Neural cell (in vitro differentiated cells): ENCODE measurements at regions not wholly inside any gene's neighbourhood (a gene's known extent, or its start where the extent isn't known, plus 50 kb on each side); places are given as distances from the start of the nearest gene placed in this dataset.

Source experiments
- H2AFZ ChIP-seq: fragments of 200-600, 300-800 bp; sonication (generic), shearing (Covaris generic); 2 replicates; pipeline ENCODE4 v1.6.0; 2014; ENCODE audit warnings: low read depth, mild to moderate bottlenecking, antibody characterized with exemption, low read length, moderate library complexity
- H3F3A ChIP-seq: fragments of 200-600 bp; shearing (Covaris generic); 2 replicates; pipeline ENCODE4 v1.6.1; 2016; ENCODE audit warnings: mild to moderate bottlenecking, moderate library complexity, mixed read lengths, antibody characterized with exemption, low read length; ENCODE audit not compliant: insufficient read depth, poor library complexity, severe bottlenecking
- H3K27ac ChIP-seq: fragments of 200-600, 300-800 bp; sonication (generic), shearing (Covaris generic); 2 replicates; pipeline ENCODE4 v1.5.1; 2014; ENCODE audit warnings: mild to moderate bottlenecking, low read length, moderate library complexity
- H3K27me3 ChIP-seq: fragments of 300-800, 200-600 bp; sonication (generic), shearing (Covaris generic); 2 replicates; pipeline ENCODE4 v1.6.0; 2014; ENCODE audit warnings: mild to moderate bottlenecking, low read depth, low read length, moderate library complexity; ENCODE audit not compliant: insufficient read depth
- H3K36me3 ChIP-seq: fragments of 300-800, 200-600 bp; sonication (generic), shearing (Covaris generic); 2 replicates; pipeline ENCODE4 v1.5.1; 2014; ENCODE audit warnings: mild to moderate bottlenecking, antibody characterized with exemption, low read length, moderate library complexity; ENCODE audit not compliant: insufficient read depth
- H3K4me2 ChIP-seq: fragments of 300-800, 200-600 bp; sonication (generic), shearing (Covaris generic); 2 replicates; pipeline ENCODE4 v1.6.0; 2014; ENCODE audit warnings: mild to moderate bottlenecking, low read length
- H3K4me3 ChIP-seq: fragments of 300-800, 200-600 bp; sonication (generic), shearing (Covaris generic); 2 replicates; pipeline ENCODE4 v1.5.1; 2014; ENCODE audit warnings: mild to moderate bottlenecking, low read length, moderate library complexity
- H3K79me2 ChIP-seq: fragments of 200-600 bp; shearing (Covaris generic); replicated peaks from 2 replicates; pipeline ENCODE4 v1.6.0; 2014; ENCODE audit warnings: mild to moderate bottlenecking, low read length, moderate library complexity; ENCODE audit not compliant: insufficient read depth
- H3K9ac ChIP-seq: fragments of 300-800, 200-600 bp; sonication (generic), shearing (Covaris generic); 2 replicates; pipeline ENCODE4 v1.6.1; 2016; ENCODE audit warnings: mild to moderate bottlenecking, low read length, mixed read lengths
- H3K9me2 ChIP-seq: fragments of 200-600 bp; shearing (Covaris generic); 2 replicates; pipeline ENCODE4 v1.6.1; 2016; ENCODE audit warnings: mild to moderate bottlenecking, low read length, mixed read lengths; ENCODE audit not compliant: insufficient read depth
- H3K9me3 ChIP-seq: fragments of 200-600, 300-800 bp; sonication (generic), shearing (Covaris generic); 2 replicates; pipeline ENCODE4 v1.6.1; 2016; ENCODE audit warnings: mild to moderate bottlenecking, mixed run types, low read length, moderate library complexity, mixed read lengths
- H4K20me1 ChIP-seq: fragments of 200-600 bp; shearing (Covaris generic); 2 replicates; pipeline ENCODE4 v1.6.1; 2016; ENCODE audit warnings: mild to moderate bottlenecking, mixed run types; ENCODE audit not compliant: insufficient read depth
- CTCF ChIP-seq: fragments of 450-650 bp; IDR thresholded peaks from 2 replicates; pipeline ENCODE4 v1.5.1; 2014; ENCODE audit warnings: antibody characterized with exemption, mild to moderate bottlenecking, moderate library complexity; ENCODE audit not compliant: poor library complexity, severe bottlenecking
- EP300 ChIP-seq: fragments of 450-650 bp; conservative IDR thresholded peaks from 2 replicates; pipeline ENCODE4 v1.6.1; 2014; ENCODE audit warnings: antibody characterized with exemption, mild to moderate bottlenecking, moderate library complexity; ENCODE audit not compliant: poor library complexity, severe bottlenecking
- EZH2 ChIP-seq: fragments of 200-600, 300-800 bp; shearing (Covaris generic), sonication (generic); IDR thresholded peaks from 2 replicates; pipeline ENCODE4 v1.6.1; 2014; ENCODE audit warnings: antibody characterized with exemption, low read length, borderline replicate concordance, mild to moderate bottlenecking; ENCODE audit not compliant: insufficient read depth, poor library complexity, severe bottlenecking
- MXI1 ChIP-seq: fragments of 450-650 bp; conservative IDR thresholded peaks from 2 replicates; pipeline ENCODE4 v1.6.1; 2014; ENCODE audit warnings: antibody characterized with exemption, mild to moderate bottlenecking; ENCODE audit not compliant: poor library complexity, severe bottlenecking
- POLR2AphosphoS5 ChIP-seq: IDR thresholded peaks from 2 replicates; pipeline ENCODE4 v1.6.1; 2012
- RAD21 ChIP-seq: fragments of 450-650 bp; conservative IDR thresholded peaks from 2 replicates; pipeline ENCODE4 v1.6.1; 2014; ENCODE audit warnings: antibody characterized with exemption, mild to moderate bottlenecking, moderate library complexity
- SMC3 ChIP-seq: fragments of 450-650 bp; conservative IDR thresholded peaks from 2 replicates; pipeline ENCODE4 v1.6.1; 2014; ENCODE audit warnings: antibody characterized with exemption, mild to moderate bottlenecking, moderate library complexity; ENCODE audit not compliant: poor library complexity
- TAF1 ChIP-seq: IDR thresholded peaks from 2 replicates; pipeline ENCODE4 v1.6.1; 2012; ENCODE audit warnings: low read depth
- TF ChIP-seq, protein P1 (sequence below): IDR thresholded peaks from 2 replicates; pipeline ENCODE4 v1.6.1; 2012; ENCODE audit warnings: borderline replicate concordance

DNA sequence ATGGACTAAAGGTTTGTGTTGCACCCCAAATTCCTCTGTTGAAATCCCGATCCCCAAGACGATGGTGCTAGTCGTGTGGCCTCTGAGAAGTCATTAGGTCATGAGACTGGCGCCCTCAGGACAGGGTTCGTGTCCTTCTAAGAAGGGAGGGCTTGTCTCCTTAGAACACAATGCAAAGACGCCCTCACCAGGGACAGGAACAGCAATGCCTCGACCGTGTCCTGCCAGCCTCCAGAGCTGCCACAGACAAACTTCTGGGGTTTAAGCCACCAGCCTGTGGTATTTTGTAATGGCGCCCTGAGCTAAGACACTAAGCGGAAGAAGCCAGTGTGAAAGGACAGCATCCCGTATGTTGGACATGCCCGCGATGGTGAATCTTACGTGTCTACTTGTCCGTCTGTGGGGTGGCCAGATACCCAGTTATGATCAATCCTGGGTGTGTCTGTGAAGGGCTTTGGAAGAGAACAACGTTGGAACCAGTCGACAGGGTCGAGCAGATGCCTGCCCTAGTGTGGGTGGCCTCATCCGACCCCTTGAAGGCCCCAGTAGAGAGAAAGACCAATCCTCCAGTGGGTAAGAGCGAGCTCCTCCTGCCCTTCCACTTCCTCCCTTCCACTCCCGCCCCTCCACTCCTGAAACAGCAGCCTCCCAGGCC lies 279.2 kb upstream of the IRX2 start:
- no peaks in the 10 kb centered on the region for H3K79me2 ChIP-seq
- TF ChIP-seq MXI1, result no peak
- TF ChIP-seq EZH2, result no peak
- no peak for TF ChIP-seq EP300
- TF ChIP-seq, protein P1, sequence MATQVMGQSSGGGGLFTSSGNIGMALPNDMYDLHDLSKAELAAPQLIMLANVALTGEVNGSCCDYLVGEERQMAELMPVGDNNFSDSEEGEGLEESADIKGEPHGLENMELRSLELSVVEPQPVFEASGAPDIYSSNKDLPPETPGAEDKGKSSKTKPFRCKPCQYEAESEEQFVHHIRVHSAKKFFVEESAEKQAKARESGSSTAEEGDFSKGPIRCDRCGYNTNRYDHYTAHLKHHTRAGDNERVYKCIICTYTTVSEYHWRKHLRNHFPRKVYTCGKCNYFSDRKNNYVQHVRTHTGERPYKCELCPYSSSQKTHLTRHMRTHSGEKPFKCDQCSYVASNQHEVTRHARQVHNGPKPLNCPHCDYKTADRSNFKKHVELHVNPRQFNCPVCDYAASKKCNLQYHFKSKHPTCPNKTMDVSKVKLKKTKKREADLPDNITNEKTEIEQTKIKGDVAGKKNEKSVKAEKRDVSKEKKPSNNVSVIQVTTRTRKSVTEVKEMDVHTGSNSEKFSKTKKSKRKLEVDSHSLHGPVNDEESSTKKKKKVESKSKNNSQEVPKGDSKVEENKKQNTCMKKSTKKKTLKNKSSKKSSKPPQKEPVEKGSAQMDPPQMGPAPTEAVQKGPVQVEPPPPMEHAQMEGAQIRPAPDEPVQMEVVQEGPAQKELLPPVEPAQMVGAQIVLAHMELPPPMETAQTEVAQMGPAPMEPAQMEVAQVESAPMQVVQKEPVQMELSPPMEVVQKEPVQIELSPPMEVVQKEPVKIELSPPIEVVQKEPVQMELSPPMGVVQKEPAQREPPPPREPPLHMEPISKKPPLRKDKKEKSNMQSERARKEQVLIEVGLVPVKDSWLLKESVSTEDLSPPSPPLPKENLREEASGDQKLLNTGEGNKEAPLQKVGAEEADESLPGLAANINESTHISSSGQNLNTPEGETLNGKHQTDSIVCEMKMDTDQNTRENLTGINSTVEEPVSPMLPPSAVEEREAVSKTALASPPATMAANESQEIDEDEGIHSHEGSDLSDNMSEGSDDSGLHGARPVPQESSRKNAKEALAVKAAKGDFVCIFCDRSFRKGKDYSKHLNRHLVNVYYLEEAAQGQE, result no peak
- no peak for TF ChIP-seq SMC3
- no peak for TF ChIP-seq POLR2AphosphoS5
- no peak for TF ChIP-seq TAF1
- TF ChIP-seq CTCF, result no peak
- no peak for TF ChIP-seq RAD21
- no peak overlapping the region for H3K4me3 ChIP-seq

DNA sequence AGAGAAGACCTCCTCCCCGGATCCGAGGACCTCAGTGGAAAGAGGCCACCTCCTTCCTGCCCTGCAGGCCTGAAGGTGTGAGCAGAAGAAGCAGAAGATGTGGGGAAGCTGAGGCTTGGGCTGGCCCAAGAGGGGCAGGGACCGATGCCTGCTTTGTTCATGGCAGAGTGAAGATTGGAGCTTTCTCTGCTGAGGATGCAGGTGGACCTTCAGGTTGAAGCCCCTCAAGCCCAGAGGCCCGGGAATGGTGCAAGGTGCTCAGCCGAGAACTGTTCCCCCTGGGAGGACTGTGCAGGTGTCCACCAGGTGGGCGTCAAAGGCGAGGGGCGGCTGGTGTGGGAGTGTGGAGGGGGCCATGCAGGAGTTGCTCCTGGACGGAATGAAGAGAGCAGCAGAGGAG lies 277.9 kb upstream of the IRX2 start:
- H3K4me2 ChIP-seq, result no peak overlapping the region
- no peak overlapping the region for H3K9ac ChIP-seq
- H3F3A ChIP-seq, result no peaks in the 10 kb centered on the region
- no peak overlapping the region for H3K27ac ChIP-seq
- no peaks in the 10 kb centered on the region for H3K9me3 ChIP-seq
- H2AFZ ChIP-seq, result no peak overlapping the region
- no peaks in the 10 kb centered on the region for H3K36me3 ChIP-seq
- H3K27me3 ChIP-seq, result no peaks in the 10 kb centered on the region
- H4K20me1 ChIP-seq, result no peaks in the 10 kb centered on the region
- TF ChIP-seq RAD21, result no peak
- TF ChIP-seq CTCF, result no peak
- no peak for TF ChIP-seq TAF1
- TF ChIP-seq, protein P1, result no peak
- TF ChIP-seq POLR2AphosphoS5, result no peak
- no peak for TF ChIP-seq EZH2
- TF ChIP-seq MXI1, result no peak
- TF ChIP-seq EP300, result no peak
- no peak for TF ChIP-seq SMC3
- no peak overlapping the region for H3K4me3 ChIP-seq
- H3K9me2 ChIP-seq, result no peaks in the 10 kb centered on the region
- H3K79me2 ChIP-seq, result no peaks in the 10 kb centered on the region

More for the DNA sequence above, 279.2 kb upstream of the IRX2 start:
- Histone ChIP-seq H3F3A (no peaks in the 10 kb centered on the region), H3K27ac (no peak overlapping the region), H3K36me3 (no peaks in the 10 kb centered on the region), H2AFZ (no peak overlapping the region), H3K9me2 (no peaks in the 10 kb centered on the region), H3K4me2 (no peak overlapping the region), H4K20me1 (no peaks in the 10 kb centered on the region), H3K9ac (no peak overlapping the region), H3K9me3 (no peaks in the 10 kb centered on the region), H3K27me3 (no peaks in the 10 kb centered on the region)
